ENCODE measurements at regions not wholly inside any gene's neighbourhood (a gene's known extent, or its start where the extent isn't known, plus 50 kb on each side); places are given as distances from the start of the nearest gene placed in this dataset.

DNA sequence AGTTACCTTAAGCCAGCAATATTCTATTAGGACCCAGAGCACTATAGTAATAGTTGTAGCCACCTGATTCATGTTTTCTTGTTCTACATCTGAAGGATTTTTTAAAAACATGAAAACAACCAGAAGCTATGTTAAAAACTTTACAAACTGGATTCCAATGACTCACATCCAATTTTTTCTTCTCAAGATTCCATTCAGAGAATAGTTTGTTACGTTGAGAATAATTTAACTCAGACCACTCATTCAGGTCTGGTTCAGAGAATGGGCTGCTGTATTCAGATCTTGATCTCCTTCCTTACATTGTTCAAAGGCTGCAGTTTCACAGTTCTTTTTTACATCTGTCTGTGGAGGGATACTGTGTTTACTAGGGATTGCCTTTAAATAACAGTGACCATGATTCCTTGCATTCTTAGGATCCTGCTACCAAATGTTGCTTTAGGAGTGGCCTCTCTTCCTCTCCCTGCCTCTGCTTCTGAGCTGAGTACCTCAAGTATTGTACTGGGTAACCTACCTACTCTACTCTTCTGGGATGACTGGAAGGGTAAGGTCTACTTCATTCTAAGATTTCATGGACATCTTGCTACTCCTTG, 448.0 kb upstream of the FBXO33 start:
- H4K8ac ChIP-seq (replicated peaks; ENCODE audit: insufficient read length, low read depth, low read length): no peak overlapping the region
- no peak overlapping the region for H3K23ac ChIP-seq (ENCODE audit: insufficient read length, low read depth, low read length)
- H2BK20ac ChIP-seq (ENCODE audit: low read depth, low read length, poor library complexity, severe bottlenecking): no peak overlapping the region
- no peak overlapping the region for H3K18ac ChIP-seq (ENCODE audit: insufficient read length, low read depth, low read length)
- no peak overlapping the region for H2AFZ ChIP-seq (ENCODE audit: low read length)
- no peak for DNase-seq
- H3K4me1 ChIP-seq (ENCODE audit: insufficient read depth, low read length): peaks cover 14% of the 10 kb centered on the region; the same call in 1 of the 2 replicates
- H3K23me2 ChIP-seq (ENCODE audit: insufficient read length, low read depth, low read length, poor library complexity, severe bottlenecking): no peaks in the 10 kb centered on the region
- no peak overlapping the region for H3K4me3 Mint-ChIP-seq
- no CpG with 5 or more reads among the region's 1 CpG for WGBS (ENCODE audit: extremely low coverage, insufficient read length, low lambda C conversion rate)
- no peak overlapping the region for H2BK120ac ChIP-seq (ENCODE audit: low read depth, low read length, poor library complexity, severe bottlenecking)
- TF ChIP-seq CTCF (conservative IDR thresholded peaks at IDR 0.05): no peak
- H3K4ac ChIP-seq (ENCODE audit: low read depth, low read length): no peak overlapping the region
- no peak overlapping the region for H2BK12ac ChIP-seq (ENCODE audit: insufficient read length, low read depth, low read length)
- H2BK5ac ChIP-seq (ENCODE audit: insufficient read length, low read length): no peak overlapping the region
- H3K9ac ChIP-seq (ENCODE audit: extremely low read depth, insufficient read length, low read length): no peak overlapping the region
- H4K91ac ChIP-seq (ENCODE audit: insufficient read length, low read depth, low read length): no peak overlapping the region
- H3K79me1 ChIP-seq (ENCODE audit: insufficient read depth, low read depth, low read length, poor library complexity, severe bottlenecking): no peaks in the 10 kb centered on the region
- peaks cover 11 to 12% of the 10 kb centered on the region in 2 experiments for H3K4me1 Mint-ChIP-seq
- H3K9me3 Mint-ChIP-seq: no peaks in the 10 kb centered on the region
- no peak overlapping the region for H2AK5ac ChIP-seq (ENCODE audit: insufficient read length, low read length)
- H2BK15ac ChIP-seq (ENCODE audit: low read depth, low read length): no peak overlapping the region
- H3T11ph ChIP-seq (ENCODE audit: low read length): no peak overlapping the region
- no peak overlapping the region for H3K56ac ChIP-seq (ENCODE audit: insufficient read length, low read depth, low read length)
- H3K14ac ChIP-seq (ENCODE audit: insufficient read depth, low read length): no peak overlapping the region
- H3K36me3 Mint-ChIP-seq (ENCODE audit: insufficient read depth in 1 of 3, low read depth in 3 of 3): no peaks in the 10 kb centered on the region
- no peaks in the 10 kb centered on the region for H3K79me2 ChIP-seq (ENCODE audit: insufficient read depth, low read length)
- no peaks in the 10 kb centered on the region for H3K27me3 ChIP-seq (ENCODE audit: insufficient read depth, low read length)
- no peak overlapping the region for H3K27ac ChIP-seq (ENCODE audit: insufficient read length, low read depth, low read length)
- H3K27ac Mint-ChIP-seq: no peak overlapping the region
- no peaks in the 10 kb centered on the region for H3K27me3 Mint-ChIP-seq (ENCODE audit: low read depth)
- H4K5ac ChIP-seq (ENCODE audit: insufficient read length, low read depth, low read length): no peak overlapping the region
- H3K9me3 ChIP-seq (ENCODE audit: control insufficient read depth, low read depth, low read length): no peaks in the 10 kb centered on the region
- H3K4me2 ChIP-seq (ENCODE audit: insufficient read depth, insufficient read length, low read length): no peak overlapping the region
- H4K20me1 ChIP-seq (ENCODE audit: control insufficient read depth, insufficient read depth, insufficient read length): no peaks in the 10 kb centered on the region
